Small intestine (tissue), 7 donors: ENCODE measurements at regions not wholly inside any gene's neighbourhood (a gene's known extent, or its start where the extent isn't known, plus 50 kb on each side); places are given as distances from the start of the nearest gene placed in this dataset.

Source experiments
- DNase-seq, 2 donors: peaks; one replicate each; pipeline versions ENCODE4 v3.0.0 to v3.0.0-alpha.2; 2013
- FAIRE-seq: peaks from 2 replicates; lab custom pipeline; 2012; peaks lifted over from hg19 to GRCh38; lab: Jason Lieb, UNC
- H3K27ac ChIP-seq, 3 donors: one replicate each; pipeline ENCODE4 v1.5.1; 2013; ENCODE audit warnings: low read length in 2 of 3, mild to moderate bottlenecking in 2 of 3, control low read depth in 1 of 3, inconsistent platforms in 1 of 3, low read depth in 1 of 3, moderate library complexity in 1 of 3
- H3K27me3 ChIP-seq, 3 donors: one replicate each; pipeline ENCODE4 v1.6.1; 2013; ENCODE audit warnings: low read length in 3 of 3, inconsistent platforms in 1 of 3; ENCODE audit not compliant: control insufficient read depth in 3 of 3, insufficient read depth in 3 of 3
- H3K36me3 ChIP-seq, 3 donors: one replicate each; pipeline ENCODE4 v1.6.1; 2013; ENCODE audit warnings: low read length in 3 of 3, inconsistent platforms in 1 of 3, low read depth in 1 of 3, mild to moderate bottlenecking in 1 of 3, moderate library complexity in 1 of 3; ENCODE audit not compliant: control insufficient read depth in 3 of 3, insufficient read depth in 2 of 3
- H3K4me1 ChIP-seq, 3 donors: one replicate each; pipeline ENCODE4 v1.6.1; 2013; ENCODE audit warnings: low read length in 2 of 3, inconsistent platforms in 1 of 3, low read depth in 1 of 3, mild to moderate bottlenecking in 1 of 3, moderate library complexity in 1 of 3; ENCODE audit not compliant: control insufficient read depth in 3 of 3, insufficient read depth in 2 of 3
- H3K4me3 ChIP-seq, 3 donors: one replicate each; pipeline ENCODE4 v1.5.1; 2013; ENCODE audit warnings: low read length in 3 of 3, control low read depth in 1 of 3, inconsistent platforms in 1 of 3, low read depth in 1 of 3, mild to moderate bottlenecking in 1 of 3, moderate library complexity in 1 of 3
- H3K9me3 ChIP-seq, 2 donors: one replicate each; pipeline ENCODE4 v1.6.1; 2013; ENCODE audit warnings: low read depth in 1 of 2, low read length in 1 of 2; ENCODE audit not compliant: control insufficient read depth in 2 of 2, insufficient read depth in 1 of 2
- WGBS, 3 donors: extraction: QIAGEN DNeasy Blood & Tissue Kit; methylation state at CpG; one replicate each; pipeline ENCODE4 v1.1.7; 2013; 5-methylcytosine and 5-hydroxymethylcytosine counted together
- donor health status: healthy with polysubstance abuse.
- donor health status: control.
- donor health status: control.
- donor health status: Bipolar disorder and iron deficiency.
- donor health status: healthy.

DNA sequence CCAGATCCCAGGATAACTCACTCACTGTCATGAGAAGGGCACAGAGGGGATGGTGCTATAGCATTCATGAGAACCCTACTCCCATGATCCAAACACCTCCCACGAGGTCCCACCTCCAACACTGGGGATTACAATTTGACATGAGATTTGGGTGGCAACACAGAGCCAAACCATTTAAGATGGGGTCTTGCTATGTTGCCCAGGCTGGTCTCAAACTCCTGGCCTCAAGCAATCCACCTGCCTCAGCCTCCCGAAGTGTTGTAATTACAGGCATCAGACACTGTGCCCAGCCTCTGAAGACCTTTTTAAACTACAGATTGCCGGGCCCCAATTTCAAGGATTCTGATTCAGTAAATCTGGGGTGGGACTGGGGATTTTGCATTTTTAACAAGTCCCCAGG, 98.5 kb downstream of the BAMBI start:
- 81 to 86% (median 83%) methylated on average over 3 of the region's 3 CpGs for WGBS, 3 donors
- no peak for FAIRE-seq
- DNase-seq, result no peak

DNA sequence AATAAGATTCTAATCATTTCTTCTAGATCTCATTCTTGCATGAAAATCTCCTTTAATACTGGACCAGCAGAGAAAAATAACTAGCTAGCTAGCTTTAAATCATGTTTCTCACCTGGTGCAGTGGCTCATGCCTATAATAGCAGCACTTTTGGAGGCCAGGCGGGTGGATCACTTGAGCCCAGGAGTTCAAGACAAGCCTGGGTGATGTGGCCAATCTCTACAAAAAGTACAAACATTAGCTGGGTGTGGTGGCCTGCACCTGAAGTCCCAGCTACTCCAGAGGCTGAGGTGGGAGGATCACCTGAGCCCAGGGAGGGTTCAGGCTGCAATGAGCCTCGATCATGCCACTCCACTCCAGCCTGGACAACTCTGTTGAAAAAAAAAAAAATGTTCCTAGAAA, 99.2 kb downstream of the BAMBI start:
- Histone ChIP-seq H3K27me3 (no peaks in the 10 kb centered on the region), H3K36me3 (no peaks in the 10 kb centered on the region), H3K27ac (no peak overlapping the region), H3K9me3 (no peaks in the 10 kb centered on the region), H3K4me1 (no peaks in the 10 kb centered on the region), H3K4me3 (no peak overlapping the region)
- no peak for FAIRE-seq
- WGBS, 3 donors, result 53 to 77% (median 75%) methylated on average over 2 of the region's 2 CpGs
- DNase-seq, result no peak

More for the DNA sequence above, 98.5 kb downstream of the BAMBI start:
- no peaks in the 10 kb centered on the region for H3K27me3 ChIP-seq
- no peak overlapping the region for H3K27ac ChIP-seq
- H3K9me3 ChIP-seq, result peaks cover 0 to 5% of the 10 kb centered on the region in 2 donors
- H3K4me3 ChIP-seq, result no peak overlapping the region
- no peaks in the 10 kb centered on the region for H3K36me3 ChIP-seq
- no peaks in the 10 kb centered on the region for H3K4me1 ChIP-seq

DNA sequence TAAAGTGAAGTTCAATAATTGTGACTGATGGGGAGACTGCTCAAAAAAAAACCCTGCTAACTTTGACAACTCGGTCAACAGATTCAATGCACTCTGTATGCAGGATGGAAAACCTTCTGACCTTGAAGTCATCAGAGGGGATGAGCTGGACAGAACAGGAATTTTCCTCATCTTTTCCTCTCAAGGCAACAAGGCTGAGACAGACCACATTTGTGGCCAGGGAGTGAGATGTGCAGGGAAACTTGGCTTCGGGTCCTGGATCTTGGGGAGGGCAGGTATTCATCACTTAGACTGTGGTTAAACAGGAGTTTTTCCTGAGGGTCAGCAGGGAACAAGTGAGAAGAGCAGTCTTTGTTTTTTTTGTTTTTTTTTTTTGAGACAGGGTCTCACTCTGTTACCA, 100.6 kb downstream of the BAMBI start:
- Histone ChIP-seq H3K4me1 (no peaks in the 10 kb centered on the region), H3K4me3 (no peak overlapping the region), H3K27me3 (no peaks in the 10 kb centered on the region), H3K27ac (no peak overlapping the region), H3K9me3 (no peaks in the 10 kb centered on the region), H3K36me3 (no peaks in the 10 kb centered on the region)
- FAIRE-seq (no peak), DNase-seq (no peak)
- 77 to 85% (median 79%) methylated on average over 2 of the region's 2 CpGs for WGBS, 3 donors

DNA sequence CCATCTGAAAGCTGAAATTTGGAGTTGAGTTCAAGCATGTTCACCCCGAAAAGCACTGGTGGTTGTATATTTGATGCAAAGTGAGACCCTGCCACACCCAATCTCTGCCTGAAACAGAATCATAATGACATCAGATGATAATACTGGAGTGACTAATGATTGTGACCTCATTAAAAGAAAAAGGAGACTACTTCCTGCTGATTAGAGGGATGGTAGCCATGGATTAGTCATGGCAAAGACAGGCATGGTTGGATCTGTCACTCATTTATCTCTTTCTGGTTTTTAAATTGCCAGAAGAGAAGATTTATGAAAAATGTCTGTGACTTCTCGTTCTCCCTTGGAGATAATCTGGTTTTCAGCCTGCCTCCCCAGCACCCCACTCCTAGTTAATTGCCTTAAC, 101.2 kb downstream of the BAMBI start:
- DNase-seq, result no peak
- H3K9me3 ChIP-seq, result no peaks in the 10 kb centered on the region
- no peak for FAIRE-seq
- 60 to 76% (median 72%) methylated on average over 2 of the region's 2 CpGs for WGBS, 3 donors
- H3K36me3 ChIP-seq, result no peaks in the 10 kb centered on the region
- no peaks in the 10 kb centered on the region for H3K4me1 ChIP-seq
- no peak overlapping the region for H3K4me3 ChIP-seq
- H3K27me3 ChIP-seq, result no peaks in the 10 kb centered on the region
- no peak overlapping the region for H3K27ac ChIP-seq

DNA sequence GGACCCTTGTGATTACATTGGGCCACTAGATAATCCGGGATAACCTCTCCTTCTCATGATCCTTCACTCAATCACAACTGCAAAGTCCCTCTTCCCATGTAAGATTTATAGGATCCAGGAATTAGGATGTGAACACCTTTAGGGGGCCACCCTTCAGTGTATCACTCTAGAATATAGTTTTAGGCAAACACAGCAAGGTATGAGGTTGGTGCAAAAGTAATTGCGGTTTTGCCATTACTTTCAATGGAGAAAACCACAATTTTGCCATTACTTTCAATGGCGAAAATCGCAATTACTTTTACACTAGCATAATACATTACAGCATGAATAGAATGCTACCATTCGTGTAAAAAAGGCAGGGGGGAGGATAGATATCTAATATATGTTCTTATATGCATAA, 104.0 kb downstream of the BAMBI start:
- Histone ChIP-seq H3K9me3 (no peaks in the 10 kb centered on the region), H3K36me3 (no peaks in the 10 kb centered on the region), H3K27ac (no peak overlapping the region), H3K4me3 (no peak overlapping the region), H3K4me1 (no peaks in the 10 kb centered on the region), H3K27me3 (no peaks in the 10 kb centered on the region)
- FAIRE-seq, result no peak
- DNase-seq, result no peak
- WGBS, 3 donors, result 71 to 91% (median 82%) methylated on average over 5 of the region's 5 CpGs

DNA sequence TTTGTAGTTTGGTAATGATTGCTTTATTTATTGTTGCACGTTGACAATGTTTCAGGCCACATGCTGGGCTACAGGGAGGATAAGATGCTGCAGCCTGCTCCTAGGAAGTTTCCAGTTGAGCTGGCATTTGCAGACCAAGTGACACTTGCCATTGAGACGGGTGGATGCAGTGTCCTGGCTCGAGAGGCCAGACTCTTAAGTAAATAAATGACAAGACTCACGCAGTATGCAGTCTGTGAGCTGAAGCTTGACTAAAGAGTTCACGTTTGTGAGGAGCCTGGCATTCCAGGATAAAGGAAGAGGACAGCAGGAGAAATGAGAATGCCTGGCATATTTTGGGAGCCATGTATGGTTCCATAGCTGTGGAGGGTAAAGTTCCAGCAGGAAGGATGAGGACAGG, 105.8 kb downstream of the BAMBI start:
- H3K9me3 ChIP-seq, result no peaks in the 10 kb centered on the region
- 50 to 71% (median 50%) methylated on average over 5 of the region's 5 CpGs for WGBS, 3 donors
- FAIRE-seq, result no peak

DNA sequence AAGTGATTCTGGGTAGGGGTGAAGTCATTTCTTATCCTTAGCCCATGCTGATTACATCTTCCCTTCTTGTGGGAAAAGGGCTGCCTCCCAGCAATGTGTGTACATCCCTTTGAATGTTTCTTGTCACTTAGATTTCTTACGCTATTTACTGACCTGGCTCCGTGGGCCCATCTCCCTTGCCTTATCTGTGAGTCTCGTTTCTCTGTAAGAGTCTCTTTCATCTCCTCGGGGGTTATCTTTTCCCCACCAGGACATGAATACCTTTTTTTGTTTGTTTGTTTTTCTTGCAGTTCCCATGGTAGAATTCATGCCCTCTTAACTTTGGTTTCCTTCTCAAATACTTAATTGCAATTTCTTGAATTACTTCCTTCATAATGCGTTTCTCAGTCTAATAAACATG, 107.7 kb downstream of the BAMBI start:
- FAIRE-seq (no peak), DNase-seq (no peak)
- Histone ChIP-seq H3K4me3 (no peak overlapping the region), H3K9me3 (no peaks in the 10 kb centered on the region), H3K27me3 (no peaks in the 10 kb centered on the region), H3K27ac (no peak overlapping the region), H3K36me3 (no peaks in the 10 kb centered on the region), H3K4me1 (no peaks in the 10 kb centered on the region)
- WGBS, 3 donors, result 42 to 59% (median 45%) methylated on average over 5 of the region's 5 CpGs

More for the DNA sequence above, 105.8 kb downstream of the BAMBI start:
- Histone ChIP-seq H3K4me3 (no peak overlapping the region), H3K27me3 (no peaks in the 10 kb centered on the region), H3K4me1 (no peaks in the 10 kb centered on the region), H3K36me3 (no peaks in the 10 kb centered on the region), H3K27ac (no peak overlapping the region)
- DNase-seq, result no peak

DNA sequence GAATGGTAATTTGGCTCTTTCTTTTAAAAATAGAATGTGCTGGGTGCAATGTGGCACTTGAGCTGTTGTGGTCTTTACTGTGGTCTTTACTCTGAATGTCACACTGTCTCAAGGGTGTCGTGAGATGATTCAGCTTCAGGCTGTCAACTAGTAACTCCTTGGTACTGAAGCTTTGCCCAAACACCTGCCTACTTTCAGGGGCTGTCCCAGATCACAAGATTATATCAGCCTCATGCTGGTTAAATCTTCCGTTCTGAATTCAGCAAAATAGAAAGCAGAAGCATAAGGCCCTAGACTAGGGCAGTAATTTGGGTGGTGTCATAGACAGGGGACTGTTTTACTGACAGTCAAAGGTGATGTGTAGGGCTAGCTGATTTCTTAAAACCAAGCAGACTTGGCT, 110.9 kb downstream of the BAMBI start:
- Histone ChIP-seq H3K4me1 (no peaks in the 10 kb centered on the region), H3K27ac (no peak overlapping the region), H3K36me3 (no peaks in the 10 kb centered on the region), H3K4me3 (no peak overlapping the region), H3K9me3 (no peaks in the 10 kb centered on the region), H3K27me3 (no peaks in the 10 kb centered on the region)
- DNase-seq (no peak), FAIRE-seq (no peak)
- WGBS, 3 donors, result 55 to 72% (median 68%) methylated on average over 2 of the region's 2 CpGs

DNA sequence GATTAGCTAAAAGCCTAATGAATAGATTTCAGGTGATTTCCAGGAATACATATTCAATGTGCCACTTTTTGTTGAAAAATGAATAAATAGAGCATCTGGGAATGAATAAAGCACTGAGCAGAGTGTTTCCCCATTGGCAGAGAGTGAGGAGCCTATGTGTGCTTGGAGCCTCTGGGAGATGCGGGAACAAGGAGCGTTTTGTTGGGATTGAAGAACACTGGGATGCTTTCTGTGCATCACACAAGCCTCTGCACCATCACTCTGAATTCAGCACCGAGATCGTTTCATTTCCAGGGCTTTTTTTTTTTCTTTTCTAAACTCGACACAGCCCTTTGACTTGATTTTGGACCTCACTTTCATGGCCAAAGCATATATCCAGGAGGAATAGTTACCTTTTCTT, 111.4 kb downstream of the BAMBI start:
- FAIRE-seq (no peak), DNase-seq (no peak)
- no peaks in the 10 kb centered on the region for H3K9me3 ChIP-seq
- H3K27ac ChIP-seq, result no peak overlapping the region
- H3K4me1 ChIP-seq, result no peaks in the 10 kb centered on the region
- no peaks in the 10 kb centered on the region for H3K36me3 ChIP-seq
- no peak overlapping the region for H3K4me3 ChIP-seq
- no peaks in the 10 kb centered on the region for H3K27me3 ChIP-seq
- WGBS, 3 donors, result 83 to 91% (median 89%) methylated on average over 5 of the region's 5 CpGs
